Vagina (tissue), 2 donors: ENCODE measurements at regions not wholly inside any gene's neighbourhood (a gene's known extent, or its start where the extent isn't known, plus 50 kb on each side); places are given as distances from the start of the nearest gene placed in this dataset.

Experiments
- DNase-seq, 2 donors: peaks; one replicate each; pipeline ENCODE4 v3.0.0-alpha.2; 2017; ENCODE audit errors: extremely low spot score in 2 of 2
- H3K27ac ChIP-seq: fragments of 200-600 bp; sonication (generic); one replicate; pipeline ENCODE4 v1.5.1; 2019
- H3K27me3 ChIP-seq: fragments of 200-600 bp; sonication (generic); one replicate; pipeline ENCODE4 v1.5.1; 2019
- H3K36me3 ChIP-seq, 2 donors: fragments of 200-600 bp; sonication (generic); one replicate each; pipeline ENCODE4 v1.5.1; 2017 to 2019
- H3K4me1 ChIP-seq: fragments of 200-600 bp; sonication (generic); one replicate; pipeline ENCODE4 v1.5.1; 2019
- H3K4me3 ChIP-seq, 2 donors: fragments of 200-600 bp; sonication (generic); 1 replicate in 1 of 2; 2 replicates in 1 of 2; pipeline ENCODE4 v1.5.1; 2016 to 2019
- H3K9me3 ChIP-seq: fragments of 200-600 bp; sonication (generic); one replicate; pipeline ENCODE4 v1.5.1; 2019
- CTCF ChIP-seq, 3 experiments: fragments of 450-650 bp in 2 of 3; fragments of 200-600 bp in 1 of 3; sonication (generic) in 1 of 3; IDR thresholded peaks; one replicate each; pipeline ENCODE4 v1.5.1; 2017 to 2019; ENCODE audit warnings: antibody characterized with exemption in 3 of 3, mild to moderate bottlenecking in 2 of 3, moderate library complexity in 2 of 3
- POLR2A ChIP-seq, 2 donors: fragments of 450-650 bp; IDR thresholded peaks; one replicate each; pipeline ENCODE4 v1.6.1; 2017; ENCODE audit warnings: antibody characterized with exemption in 2 of 2, mild to moderate bottlenecking in 2 of 2, moderate library complexity in 2 of 2
- POLR2AphosphoS5 ChIP-seq, 2 donors: sonication (generic); formaldehyde crosslinking; IDR thresholded peaks; one replicate each; pipeline ENCODE4 v1.9.0; 2017; ENCODE audit warnings: antibody characterized with exemption in 2 of 2, mild to moderate bottlenecking in 2 of 2, low read depth in 1 of 2; ENCODE audit not compliant: insufficient read depth in 1 of 2
- intact Hi-C: fragments of 100-400 bp; cut with DNase I; formaldehyde crosslinking; loops from one replicate; pipeline ENCODE4 v1.15.1; 2023

- Histone ChIP-seq H3K36me3 (no peaks in the 10 kb centered on the region), H3K27ac (no peak overlapping the region), H3K4me3 (no peak overlapping the region), H3K9me3 (no peaks in the 10 kb centered on the region), H3K4me1 (no peaks in the 10 kb centered on the region), H3K27me3 (no peaks in the 10 kb centered on the region)
- TF ChIP-seq POLR2A (IDR thresholded peaks at IDR 0.05) (no peak), CTCF (IDR thresholded peaks at IDR 0.05) (no peak), POLR2AphosphoS5 (IDR thresholded peaks at IDR 0.05; ENCODE audit: insufficient read depth in 1 of 2, low read depth in 1 of 2) (no peak)
- no peak for DNase-seq
- intact Hi-C loops: no loop called here
These were observed 740.7 kb upstream of the SLIT2 start for GRCh38 chr4:19510993-19511392.

GRCh38 chr4:19508442-19508841 is 743.3 kb upstream of the SLIT2 start:
- H3K4me3 ChIP-seq: no peak overlapping the region
- H3K27me3 ChIP-seq: no peaks in the 10 kb centered on the region
- no peak overlapping the region for H3K27ac ChIP-seq
- no peak for TF ChIP-seq CTCF (IDR thresholded peaks at IDR 0.05)
- TF ChIP-seq POLR2A (IDR thresholded peaks at IDR 0.05): no peak
- no peak for TF ChIP-seq POLR2AphosphoS5 (IDR thresholded peaks at IDR 0.05; ENCODE audit: insufficient read depth in 1 of 2, low read depth in 1 of 2)
- no peaks in the 10 kb centered on the region for H3K36me3 ChIP-seq
- H3K9me3 ChIP-seq: no peaks in the 10 kb centered on the region
- intact Hi-C loops: no loop called here
- no peaks in the 10 kb centered on the region for H3K4me1 ChIP-seq
- DNase-seq: no peak

- H3K27ac ChIP-seq: no peak overlapping the region
- no peak overlapping the region for H3K4me3 ChIP-seq
- no peaks in the 10 kb centered on the region for H3K27me3 ChIP-seq
- DNase-seq: no peak
- no peaks in the 10 kb centered on the region for H3K36me3 ChIP-seq
- H3K4me1 ChIP-seq: no peaks in the 10 kb centered on the region
- intact Hi-C loops: no loop called here
- TF ChIP-seq POLR2A (IDR thresholded peaks at IDR 0.05) (no peak), CTCF (IDR thresholded peaks at IDR 0.05) (no peak), POLR2AphosphoS5 (IDR thresholded peaks at IDR 0.05; ENCODE audit: insufficient read depth in 1 of 2, low read depth in 1 of 2) (no peak)
- no peaks in the 10 kb centered on the region for H3K9me3 ChIP-seq
These were observed 754.0 kb upstream of the SLIT2 start for GRCh38 chr4:19497705-19498104.

GRCh38 chr4:19496756-19497155 is 754.9 kb upstream of the SLIT2 start:
- Histone ChIP-seq H3K4me3 (no peak overlapping the region), H3K27me3 (no peaks in the 10 kb centered on the region), H3K4me1 (no peaks in the 10 kb centered on the region), H3K36me3 (no peaks in the 10 kb centered on the region), H3K9me3 (no peaks in the 10 kb centered on the region), H3K27ac (no peak overlapping the region)
- intact Hi-C loops: no loop called here
- DNase-seq: no peak
- TF ChIP-seq POLR2A (IDR thresholded peaks at IDR 0.05) (no peak), CTCF (IDR thresholded peaks at IDR 0.05) (no peak), POLR2AphosphoS5 (IDR thresholded peaks at IDR 0.05; ENCODE audit: insufficient read depth in 1 of 2, low read depth in 1 of 2) (no peak)

GRCh38 chr4:19494961-19495360 is 756.7 kb upstream of the SLIT2 start:
- no peaks in the 10 kb centered on the region for H3K27me3 ChIP-seq
- no peak overlapping the region for H3K27ac ChIP-seq
- H3K36me3 ChIP-seq: no peaks in the 10 kb centered on the region
- intact Hi-C loops: no loop called here
- TF ChIP-seq CTCF (IDR thresholded peaks at IDR 0.05): no peak
- no peak for TF ChIP-seq POLR2A (IDR thresholded peaks at IDR 0.05)
- no peak for TF ChIP-seq POLR2AphosphoS5 (IDR thresholded peaks at IDR 0.05; ENCODE audit: insufficient read depth in 1 of 2, low read depth in 1 of 2)
- H3K4me3 ChIP-seq: no peak overlapping the region
- H3K4me1 ChIP-seq: no peaks in the 10 kb centered on the region
- no peak for DNase-seq
- no peaks in the 10 kb centered on the region for H3K9me3 ChIP-seq
